H1 (cell line): ENCODE measurements at regions not wholly inside any gene's neighbourhood (a gene's known extent, or its start where the extent isn't known, plus 50 kb on each side); places are given as distances from the start of the nearest gene placed in this dataset.

Experiments used
- HDAC2 ChIP-seq, 2 experiments: fragments of 300-600 bp in 1 of 2; sonication (generic) in 1 of 2; IDR thresholded peaks; 2 replicates each; pipeline ENCODE4 v1.6.1; 2011 to 2012; ENCODE audit warnings: low read depth in 2 of 2, low read length in 2 of 2, mild to moderate bottlenecking in 2 of 2, moderate library complexity in 2 of 2, borderline replicate concordance in 1 of 2, inconsistent platforms in 1 of 2
- HDAC6 ChIP-seq: IDR thresholded peaks from one replicate; pipeline ENCODE4 v1.7.1; 2012; ENCODE audit warnings: low read depth, mild to moderate bottlenecking, inconsistent platforms, low read length, moderate library complexity

DNA sequence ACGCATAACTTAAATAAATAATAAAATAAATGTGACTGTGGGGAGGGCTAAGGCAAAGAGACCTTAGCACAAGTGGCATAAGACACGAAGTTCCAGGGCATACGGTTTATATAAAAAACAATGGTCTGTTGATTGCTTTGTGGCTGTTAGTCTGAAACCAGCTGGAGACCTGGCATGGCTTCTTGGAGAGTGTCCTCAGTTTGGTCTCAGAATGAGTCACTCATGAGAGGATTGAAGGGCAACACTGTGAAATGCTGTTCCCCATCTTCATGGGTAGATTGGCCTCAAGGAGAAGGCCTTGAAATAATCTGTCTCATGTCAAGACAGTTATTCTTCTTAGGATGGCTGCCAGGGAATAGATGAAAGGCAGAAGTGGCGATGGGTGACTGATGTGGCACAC lies 62.2 kb downstream of the SOX2 start (continued):
- TF ChIP-seq HDAC2 (IDR thresholded peaks at IDR 0.05; ENCODE audit: borderline replicate concordance in 1 of 2, low read depth in 2 of 2, low read length in 2 of 2) (no peak), HDAC6 (no peak)
- TF ChIP-seq, all 59 proteins: peak for 0
